COLO829 (cell line): ENCODE measurements at regions not wholly inside any gene's neighbourhood (a gene's known extent, or its start where the extent isn't known, plus 50 kb on each side); places are given as distances from the start of the nearest gene placed in this dataset.
"Not testable (repeated sequence)": the region's sequence is repeated elsewhere in the genome, so short reads cannot be mapped to it uniquely, and the experiment has no call there.

Experiments
- DNase-seq: peaks from one replicate; pipeline ENCODE4 v3.0.0; 2012; ENCODE audit warnings: low spot score

DNA sequence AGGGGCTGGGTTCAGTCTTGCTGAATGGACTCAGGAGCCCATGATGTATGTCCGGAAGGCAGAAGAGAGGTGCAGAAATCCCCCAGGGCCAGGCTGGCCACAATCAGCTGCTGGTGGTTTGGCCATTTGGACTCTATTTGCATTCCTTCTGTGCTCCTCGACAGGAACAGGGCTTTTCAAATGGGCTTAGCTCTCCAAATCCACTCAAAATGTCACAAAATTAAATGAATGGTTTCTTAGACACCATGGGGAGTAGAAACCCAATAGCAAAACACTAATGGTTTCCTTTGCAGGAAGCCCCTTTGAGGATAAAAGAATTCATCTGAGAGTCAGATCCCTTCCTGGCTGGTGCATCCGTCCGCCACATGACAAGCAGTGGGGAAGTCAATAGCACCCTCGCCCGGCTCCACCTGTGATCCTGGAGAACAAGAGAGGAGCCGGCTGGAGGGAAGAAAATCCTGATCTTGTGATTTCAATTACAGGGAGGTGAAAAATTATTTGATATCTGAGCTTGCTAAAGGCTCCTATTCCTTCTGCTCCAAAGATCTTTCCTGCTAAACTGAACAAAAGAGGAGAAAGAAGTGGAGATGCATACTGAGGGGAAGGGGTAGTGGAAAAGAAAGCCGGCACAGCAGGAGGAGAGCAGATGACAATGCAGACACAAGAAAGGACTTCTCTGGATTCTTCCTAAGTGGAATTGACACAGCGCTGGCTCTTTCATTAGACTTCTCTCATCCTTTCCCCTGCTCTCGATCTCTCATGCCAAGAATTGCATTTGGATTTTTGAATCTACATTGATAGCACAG is 190.7 kb downstream of the C7orf25 start:
- DNase-seq: no peak

- DNase-seq: no peak
Measured at GRCh38 chr7:42720012-42720411, 191.9 kb downstream of the C7orf25 start.

GRCh38 chr7:42718466-42718865 is 193.4 kb downstream of the C7orf25 start:
- not testable (repeated sequence) for DNase-seq

- DNase-seq: no peak
Measured at GRCh38 chr7:42714356-42714755, 197.5 kb downstream of the C7orf25 start.

GRCh38 chr7:42709284-42709683 is 202.6 kb downstream of the C7orf25 start:
- DNase-seq: no peak

DNA sequence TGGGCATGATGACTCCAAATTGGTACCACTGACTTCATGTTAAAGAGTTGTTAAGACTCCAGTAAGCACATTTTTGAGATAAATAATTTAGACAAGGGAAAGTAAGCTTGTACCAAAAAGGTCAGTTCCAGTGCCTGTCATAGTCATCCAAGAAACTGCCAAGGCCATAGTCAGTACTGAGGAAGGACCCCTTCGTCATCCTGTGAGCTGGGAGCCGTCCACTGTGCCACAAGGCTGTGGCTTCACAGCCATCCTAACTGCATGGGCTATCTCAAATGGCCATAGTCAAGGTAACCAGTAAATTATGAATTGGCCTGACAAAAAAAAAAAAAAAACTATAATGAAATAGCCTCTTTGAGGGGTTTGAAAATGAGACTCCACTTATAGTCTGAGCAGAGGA is 207.2 kb downstream of the C7orf25 start:
- DNase-seq: no peak

DNA sequence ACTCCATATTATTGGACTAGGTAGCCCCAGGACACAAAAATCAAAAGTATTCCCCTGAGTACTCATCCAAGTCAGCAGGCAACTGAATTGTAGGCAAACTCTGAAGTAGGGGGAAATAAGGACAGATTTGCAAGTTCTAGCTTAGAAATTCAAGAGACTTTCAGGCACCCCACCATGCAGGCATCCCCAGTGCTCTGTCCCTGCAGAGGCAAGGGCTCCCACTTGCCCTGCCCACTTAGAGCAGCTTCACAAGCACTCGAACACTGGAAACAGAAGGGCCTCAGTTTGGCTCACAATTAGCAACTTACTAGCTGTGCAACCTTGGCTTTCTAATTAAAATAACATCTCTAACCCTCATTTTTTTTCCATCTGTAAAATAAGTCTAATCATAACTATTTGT is 209.2 kb downstream of the C7orf25 start:
- DNase-seq: no peak

DNA sequence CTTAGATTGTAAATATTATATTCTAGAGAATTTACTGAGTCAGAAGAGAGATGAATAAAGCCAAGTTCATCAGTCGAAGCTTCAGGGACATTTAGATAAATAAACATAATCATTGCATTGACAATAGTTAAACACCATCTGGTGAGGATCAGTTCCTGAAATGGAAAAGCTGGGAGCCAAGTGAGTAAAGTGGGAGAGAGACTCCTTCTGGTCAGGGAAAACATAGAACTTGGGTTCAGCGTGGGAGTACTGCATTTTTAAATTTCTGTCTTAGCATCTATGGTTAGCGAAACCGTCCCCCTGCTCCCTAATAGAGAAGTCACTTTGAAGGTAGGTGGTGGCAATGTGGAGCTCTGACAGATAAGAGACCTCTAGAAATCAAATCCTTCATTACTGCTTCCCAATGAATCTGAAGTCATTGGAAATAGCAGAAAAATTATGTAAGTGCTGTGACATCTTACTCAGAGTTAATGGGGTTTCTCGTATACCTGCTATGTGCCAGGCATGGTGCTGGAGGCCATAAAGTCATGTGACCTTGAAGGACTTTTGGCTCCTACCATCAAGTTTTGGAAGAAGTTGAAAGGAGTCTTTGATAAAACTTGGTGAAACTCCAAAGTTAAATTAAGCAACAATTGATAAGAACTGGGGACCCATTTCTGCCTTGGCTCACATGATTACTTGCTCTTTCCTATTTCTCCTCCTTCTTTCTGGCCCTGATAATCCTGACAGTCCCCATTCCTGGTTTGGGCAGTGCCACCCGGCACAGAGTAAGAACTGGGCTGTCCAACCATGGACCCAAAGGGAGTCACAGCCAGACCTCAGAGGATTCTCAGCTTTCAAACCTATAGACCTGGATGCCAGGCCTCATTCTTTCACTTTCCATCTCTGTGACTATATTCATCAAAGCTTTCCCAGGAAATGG is 211.2 kb downstream of the C7orf25 start:
- no peak for DNase-seq

DNA sequence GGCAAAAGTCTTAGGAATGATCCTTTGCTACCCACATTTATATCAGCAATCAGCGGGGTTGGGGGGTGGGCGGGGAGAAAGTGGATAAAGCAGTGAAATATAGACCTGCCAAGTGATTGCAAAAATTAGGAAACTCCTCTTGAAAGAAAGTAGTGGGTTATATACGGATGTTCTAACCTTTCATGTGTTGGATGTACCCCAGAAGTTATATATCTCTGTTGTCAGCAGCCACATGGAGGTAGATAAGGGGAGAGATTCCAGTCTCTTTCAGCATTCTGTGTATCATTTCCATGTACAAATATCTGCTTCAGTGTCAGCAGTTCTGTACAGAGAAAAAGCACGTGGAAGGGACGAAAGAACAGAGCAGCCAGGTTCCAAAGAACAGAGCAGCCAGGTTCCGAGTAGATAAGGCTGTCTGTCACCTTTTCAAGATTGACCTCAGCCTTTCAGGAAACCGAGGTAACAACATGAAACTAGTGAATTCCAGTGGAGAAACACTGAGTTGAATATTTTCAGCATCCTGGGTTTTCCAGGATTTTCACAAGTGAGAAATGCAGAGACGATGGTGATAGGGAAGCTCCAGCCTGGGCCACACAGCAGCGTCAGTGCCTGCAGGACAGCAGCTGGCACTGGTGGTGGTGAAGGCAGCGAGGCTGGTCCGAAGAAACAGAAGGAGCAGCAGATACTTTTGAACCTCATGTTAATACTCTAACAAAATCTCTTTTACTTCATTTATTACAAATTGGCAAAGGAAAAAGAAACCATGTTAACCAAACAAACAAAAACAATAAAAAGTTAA is 212.3 kb downstream of the C7orf25 start:
- no peak for DNase-seq

GRCh38 chr7:42698600-42699374 is 213.1 kb downstream of the C7orf25 start:
- no peak for DNase-seq

DNA sequence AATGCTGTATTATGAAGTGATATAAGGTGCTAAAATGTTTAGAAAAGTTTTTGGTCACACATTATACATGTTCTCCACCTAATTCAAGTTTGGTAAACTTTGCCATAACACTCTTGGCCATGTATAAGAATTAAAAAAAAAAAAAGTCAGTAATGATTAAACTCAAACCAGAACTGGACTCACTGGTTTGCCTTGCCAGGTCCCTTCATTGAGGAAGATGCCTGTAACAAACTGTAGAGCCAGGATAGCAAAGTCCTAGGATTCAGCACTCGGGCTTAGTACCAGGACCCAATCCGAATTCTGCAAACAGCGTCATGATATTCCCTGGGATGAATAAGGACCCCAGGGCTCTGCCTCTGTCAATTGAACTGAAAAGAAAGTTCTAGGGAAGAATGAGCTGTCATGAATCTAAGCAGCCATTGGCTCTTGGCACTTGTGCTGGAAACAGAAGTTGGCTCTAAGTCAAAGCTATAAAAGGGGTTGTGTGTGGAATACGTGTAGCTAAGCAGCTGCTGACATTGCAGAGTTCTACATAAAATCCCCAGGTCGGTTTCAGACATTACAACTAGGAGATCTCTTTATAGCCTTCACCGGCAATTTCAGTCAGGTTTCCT is 216.9 kb downstream of the C7orf25 start:
- DNase-seq: no peak

DNA sequence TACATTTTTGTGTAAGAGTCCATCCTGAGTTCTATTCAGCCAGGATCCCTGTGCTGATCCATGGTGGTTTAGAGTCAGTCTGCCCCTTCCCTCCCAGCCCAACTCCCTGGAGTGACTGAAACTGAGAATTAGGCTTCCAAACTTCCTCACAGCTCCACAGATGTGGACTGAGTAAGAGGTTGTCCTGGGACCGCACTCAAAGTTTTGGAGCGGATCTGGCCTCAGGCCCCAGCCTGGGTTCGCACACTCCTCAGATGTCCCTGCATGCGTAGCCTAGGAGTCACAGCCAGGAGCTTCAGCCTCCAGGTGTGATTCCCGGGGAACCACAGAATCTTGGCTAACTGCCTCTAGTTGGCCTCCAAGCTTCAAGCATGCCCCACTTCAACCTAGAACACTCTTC is 218.1 kb downstream of the C7orf25 start:
- no peak for DNase-seq

DNA sequence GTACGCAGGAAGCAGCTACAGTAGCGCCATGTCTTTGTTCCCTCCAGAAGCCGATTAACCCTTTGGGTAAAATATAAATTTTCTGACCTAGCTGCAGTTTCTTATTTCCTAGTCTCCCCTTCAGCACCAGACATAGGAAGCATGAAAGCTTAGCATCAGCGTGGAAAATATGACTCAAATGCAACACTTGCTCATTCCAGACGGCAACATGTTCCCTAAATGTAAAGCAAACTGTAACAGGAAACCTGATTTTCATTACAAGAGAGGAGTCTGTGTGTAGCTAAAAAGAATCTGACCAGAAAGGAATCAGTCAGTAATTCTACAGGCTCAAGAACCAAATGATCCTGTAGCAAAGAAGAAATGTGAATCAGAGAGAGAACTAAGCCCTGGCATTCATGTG is 219.2 kb downstream of the C7orf25 start:
- DNase-seq: no peak

DNA sequence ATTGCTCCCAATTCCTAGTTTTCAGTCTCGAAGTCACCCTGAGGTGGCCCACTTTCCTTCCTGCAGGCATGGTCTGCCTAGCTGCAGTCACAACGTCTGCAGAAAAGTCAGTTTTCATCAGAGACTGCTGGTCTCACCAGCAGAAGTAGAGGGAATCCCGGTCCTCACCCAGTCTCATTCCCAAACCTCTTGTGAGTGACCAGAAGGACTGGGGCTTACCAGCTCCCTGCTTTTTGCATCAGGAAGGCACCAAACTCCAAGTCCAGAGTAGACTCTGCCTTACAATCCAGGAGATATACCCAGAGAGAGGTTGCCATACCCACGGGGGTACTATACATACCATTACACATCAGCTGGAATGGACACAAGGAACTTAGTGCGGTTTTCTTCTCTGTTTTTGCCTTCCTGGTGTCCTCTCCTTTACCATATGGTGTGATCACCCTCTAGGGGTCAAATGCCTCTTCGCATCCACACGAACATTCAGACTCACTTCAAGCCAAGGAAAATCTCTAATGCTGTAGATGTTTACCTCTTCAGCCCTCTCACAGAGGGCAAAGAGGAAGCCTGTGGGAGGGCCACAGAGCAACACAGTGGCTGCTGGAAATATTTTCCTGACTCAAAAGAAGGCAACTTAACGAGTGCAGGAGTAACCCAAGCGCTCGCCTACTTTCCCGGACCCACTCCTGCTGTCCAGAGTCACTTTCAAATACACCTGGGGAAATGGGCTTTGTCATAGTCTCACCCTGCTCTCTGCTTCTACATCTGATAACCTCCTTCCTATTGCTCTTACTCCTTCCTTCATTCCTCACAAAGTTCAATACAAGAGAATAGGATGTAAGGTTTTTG is 220.9 kb downstream of the C7orf25 start:
- DNase-seq: peak; percentile 50

DNA sequence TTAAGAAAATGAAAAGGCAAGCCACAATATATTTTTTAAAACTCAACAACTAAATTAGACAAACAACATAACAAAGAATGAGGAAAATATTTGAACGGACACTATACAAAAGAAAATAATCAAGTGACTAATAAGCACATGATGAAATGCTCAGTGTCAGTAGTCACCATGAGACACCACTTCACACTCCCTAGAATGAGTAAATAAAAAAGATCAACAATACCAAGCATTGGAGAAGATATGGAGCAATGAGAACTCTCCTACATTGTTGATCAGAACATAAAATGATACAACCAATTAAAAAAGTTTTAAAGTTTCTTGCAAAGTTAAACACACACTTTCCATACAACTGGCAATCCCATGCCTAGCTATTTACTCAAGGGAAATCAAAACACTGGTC is 222.2 kb downstream of the C7orf25 start:
- no peak for DNase-seq

- no peak for DNase-seq
Measured at GRCh38 chr7:42688056-42688371, 223.9 kb downstream of the C7orf25 start.

DNA sequence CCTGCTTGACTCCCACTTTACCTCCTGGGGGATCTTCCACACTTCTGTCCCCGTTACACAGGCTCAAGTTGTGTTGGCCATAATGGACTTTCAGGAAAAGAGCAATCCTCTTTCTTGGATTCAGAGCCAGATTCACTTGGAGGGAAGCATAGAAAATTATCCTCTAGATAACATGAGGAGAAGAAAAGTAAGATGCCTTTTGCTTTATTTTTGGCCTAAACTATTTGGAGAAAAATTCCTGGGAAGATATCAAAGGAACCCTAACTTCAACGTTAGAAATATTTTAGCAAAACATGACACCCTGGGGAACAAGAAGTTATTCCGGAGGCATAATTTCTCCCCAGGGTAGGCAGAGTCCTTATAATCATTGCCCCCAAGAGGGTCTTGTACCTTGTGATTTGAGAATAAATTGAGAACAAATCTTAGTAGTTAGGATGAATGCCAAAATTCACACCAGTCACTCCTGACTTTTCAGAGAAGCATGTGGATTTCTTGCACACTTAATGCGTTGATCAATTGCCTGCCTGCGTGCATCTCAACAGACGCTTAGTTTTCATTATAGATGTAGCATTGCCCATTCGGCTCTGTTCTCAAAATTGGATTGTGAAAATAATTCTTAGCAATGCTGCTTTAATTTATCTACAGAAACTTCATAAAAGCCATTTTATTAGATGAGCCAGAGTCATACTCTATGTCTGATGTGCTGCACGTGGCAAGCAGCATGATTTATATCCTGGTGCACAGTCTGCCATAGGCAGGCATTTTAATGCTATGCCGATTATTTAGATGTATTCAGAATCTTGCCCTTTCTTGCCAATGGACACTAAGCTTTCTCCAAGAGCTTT is 224.4 kb downstream of the C7orf25 start:
- DNase-seq: no peak

DNA sequence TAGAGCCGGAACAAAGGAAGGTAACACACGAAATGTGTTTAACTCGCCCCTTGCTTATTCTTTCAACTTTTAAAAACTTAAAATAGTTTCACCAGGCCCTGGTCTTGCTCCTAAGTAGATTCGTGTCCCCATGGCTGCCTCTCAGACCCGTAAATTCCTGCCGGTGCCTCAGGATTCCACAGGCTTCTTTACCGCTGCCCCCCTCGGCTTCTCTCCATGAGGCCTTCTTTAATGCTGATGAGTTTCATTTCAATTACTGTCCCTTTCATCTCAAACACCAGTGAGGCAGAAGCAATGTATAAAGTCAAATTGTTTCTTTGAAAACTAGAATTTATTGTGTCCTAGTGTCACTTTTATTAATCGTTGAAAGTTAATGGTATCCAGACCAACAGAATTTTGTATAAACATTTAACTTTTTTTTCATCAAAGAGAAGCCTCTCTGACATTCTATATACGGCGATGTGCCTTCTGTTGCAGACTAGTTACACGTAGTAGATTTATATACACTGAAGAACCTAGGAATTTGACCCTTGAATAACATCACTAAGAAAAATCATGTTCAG is 225.2 kb downstream of the C7orf25 start:
- DNase-seq: no peak

DNA sequence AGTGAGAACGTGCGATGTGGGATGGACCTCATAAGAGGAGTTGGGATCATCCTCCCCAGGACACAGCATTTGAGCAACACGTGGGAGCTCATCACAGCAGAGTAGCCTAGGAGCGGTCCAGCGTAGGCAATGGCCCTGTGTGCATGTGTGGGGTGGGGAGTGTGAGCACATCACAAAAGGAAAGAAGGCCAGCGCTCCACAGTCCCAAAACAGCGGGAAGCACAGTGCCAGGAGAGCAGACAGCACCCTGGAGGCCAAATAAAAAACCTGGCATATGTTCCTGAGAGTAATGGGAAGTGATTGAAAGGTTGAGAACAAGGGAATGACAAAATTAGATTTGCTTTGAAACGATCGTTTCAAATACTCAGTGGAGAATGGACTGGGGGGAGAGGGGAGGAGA is 226.0 kb downstream of the C7orf25 start:
- DNase-seq: no peak
